ENCODE measurements at regions not wholly inside any gene's neighbourhood (a gene's known extent, or its start where the extent isn't known, plus 50 kb on each side); places are given as distances from the start of the nearest gene placed in this dataset.
"Not testable (repeated sequence)": the region's sequence is repeated elsewhere in the genome, so short reads cannot be mapped to it uniquely, and the experiment has no call there.

GRCh38 chr12:116327992-116328391 lies 50.5 kb upstream of the MED13L start:
- TF ChIP-seq EZH2 (IDR thresholded peaks at IDR 0.05); POLR2AphosphoS5 (IDR thresholded peaks at IDR 0.05; ENCODE audit: borderline replicate concordance, low read depth, low read length): not testable (repeated sequence)

Measured in SK-N-MC (cell line).